ENCODE measurements at regions not wholly inside any gene's neighbourhood (a gene's known extent, or its start where the extent isn't known, plus 50 kb on each side); places are given as distances from the start of the nearest gene placed in this dataset.
A peak's percentile ranks its signal among the peaks of the same experiment; 100 is the strongest.
"Not testable (repeated sequence)": the region's sequence is repeated elsewhere in the genome, so short reads cannot be mapped to it uniquely, and the experiment has no call there.

DNA sequence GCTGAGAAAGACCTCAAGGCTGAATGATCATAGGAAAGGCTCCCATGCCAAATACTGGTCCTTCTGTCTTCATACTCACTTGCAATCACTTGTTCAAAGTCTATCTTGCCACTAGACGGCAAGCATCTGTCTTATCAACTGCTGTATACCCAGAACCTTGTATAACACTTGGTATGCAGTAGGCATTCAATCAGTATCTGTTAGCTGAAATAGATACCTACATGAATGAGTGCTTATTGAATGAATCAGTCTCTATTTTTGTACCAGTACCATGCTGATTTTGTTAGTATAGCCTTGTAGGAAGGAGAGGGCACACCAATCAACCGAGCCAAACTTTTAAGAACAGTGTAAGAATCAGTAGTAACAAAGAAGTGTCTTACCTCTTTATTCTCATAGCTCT lies 80.6 kb downstream of the NIBAN1 start:
- DNase-seq (ENCODE audit: low spot score in 2 of 2) (no peak), ATAC-seq (no peak)
- no peak overlapping the region for H3K27ac Mint-ChIP-seq
- peaks cover 0 to 14% of the 10 kb centered on the region in 2 donors for H3K9me3 Mint-ChIP-seq
- H3K36me3 Mint-ChIP-seq: peaks cover 0 to 34% of the 10 kb centered on the region in 2 donors

DNA sequence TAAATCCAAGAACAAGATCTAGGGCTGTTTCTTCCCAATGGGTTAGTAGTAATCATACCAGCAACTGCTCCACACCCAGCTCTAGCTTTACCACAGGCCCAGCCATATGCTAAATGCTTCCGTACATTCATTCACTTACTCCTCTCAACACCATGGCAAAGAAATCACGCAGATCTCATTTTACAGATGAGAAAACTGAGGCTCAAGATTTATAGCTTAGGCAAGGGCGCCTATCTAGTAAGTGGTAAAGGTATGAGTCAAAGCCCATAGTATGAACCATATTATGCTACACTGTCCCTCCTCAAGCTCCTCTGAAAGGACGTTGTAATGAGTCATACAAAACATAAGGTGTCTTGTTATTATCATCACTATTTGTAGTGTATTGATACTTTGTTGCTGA lies 82.2 kb downstream of the NIBAN1 start:
- Mint-ChIP-seq H3K36me3 (peaks cover 0 to 22% of the 10 kb centered on the region in 2 donors), H3K9me3 (peaks cover 0 to 6% of the 10 kb centered on the region in 2 donors), H3K27ac (peak overlapping the region; percentile 27 to 44)
- DNase-seq (ENCODE audit: low spot score in 2 of 2) (no peak), ATAC-seq (peak; percentile 76)

DNA sequence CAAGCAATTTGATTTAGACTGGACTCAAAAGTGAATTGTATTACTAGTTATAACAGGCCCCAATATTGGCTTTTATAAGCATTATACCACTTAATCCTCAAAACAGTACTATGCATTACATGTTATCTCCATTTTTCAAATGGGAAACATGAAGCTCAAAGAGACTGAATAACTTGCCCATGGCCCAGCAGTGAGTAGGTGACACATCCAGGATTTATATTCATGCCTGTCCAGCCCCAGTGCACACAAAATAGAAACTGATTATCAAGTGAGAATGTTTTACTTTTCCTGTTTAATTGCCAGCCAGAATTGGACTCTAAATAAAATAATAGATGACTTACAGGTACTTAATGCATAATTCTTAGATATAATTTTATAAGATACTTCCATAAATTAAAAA lies 82.9 kb downstream of the NIBAN1 start:
- peaks cover 0 to 6% of the 10 kb centered on the region in 2 donors for H3K9me3 Mint-ChIP-seq
- ATAC-seq (no peak), DNase-seq (ENCODE audit: low spot score in 2 of 2) (no peak)
- peak overlapping the region; percentile 92 to 99 for H3K27ac Mint-ChIP-seq
- H3K36me3 Mint-ChIP-seq: peaks cover 0 to 18% of the 10 kb centered on the region in 2 donors

DNA sequence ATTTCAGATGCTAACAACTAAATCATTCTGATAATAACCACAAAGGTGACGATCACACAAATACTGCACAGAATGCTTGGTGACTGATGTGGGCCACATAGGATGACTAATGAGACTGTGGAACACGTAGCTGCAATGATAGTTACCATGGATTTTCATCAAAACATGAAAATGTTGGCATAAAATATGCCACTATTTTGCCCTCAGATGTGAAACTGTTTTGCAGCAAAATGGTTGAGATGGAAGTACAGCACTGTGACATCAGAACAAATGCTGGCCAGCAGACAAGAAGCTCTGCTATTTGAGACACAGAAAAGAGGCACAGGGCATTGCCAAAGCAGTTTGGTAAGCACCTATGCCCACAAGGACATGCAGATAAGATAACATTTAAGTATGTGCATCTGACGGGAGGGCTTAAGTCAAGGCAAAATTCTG lies 83.8 kb downstream of the NIBAN1 start:
- Mint-ChIP-seq H3K27ac (peak overlapping the region; percentile 92 to 99), H3K36me3 (peaks cover 0 to 18% of the 10 kb centered on the region in 2 donors)
- DNase-seq (ENCODE audit: low spot score in 2 of 2): peak in 1 of 2 donors; percentile 46

GRCh38 chr1:184889902-184890301 lies 84.4 kb downstream of the NIBAN1 start:
- peaks cover 0 to 18% of the 10 kb centered on the region in 2 donors for H3K36me3 Mint-ChIP-seq
- no peak for DNase-seq (ENCODE audit: low spot score in 2 of 2)
- peak overlapping the region; percentile 92 to 99 for H3K27ac Mint-ChIP-seq
- H3K9me3 Mint-ChIP-seq: peaks cover 0 to 6% of the 10 kb centered on the region in 2 donors
- peak; percentile 12 to 32 for ATAC-seq

More for the DNA sequence above, 83.8 kb downstream of the NIBAN1 start:
- peak; percentile 76 to 81 for ATAC-seq
- H3K9me3 Mint-ChIP-seq: peaks cover 0 to 6% of the 10 kb centered on the region in 2 donors

GRCh38 chr1:184889166-184889565 lies 85.1 kb downstream of the NIBAN1 start:
- Mint-ChIP-seq H3K36me3 (peaks cover 0 to 14% of the 10 kb centered on the region in 2 donors), H3K27ac (peak overlapping the region in 1 of 2 donors; percentile 92), H3K9me3 (peaks cover 0 to 6% of the 10 kb centered on the region in 2 donors)
- DNase-seq (ENCODE audit: low spot score in 2 of 2) (no peak), ATAC-seq (no peak)

DNA sequence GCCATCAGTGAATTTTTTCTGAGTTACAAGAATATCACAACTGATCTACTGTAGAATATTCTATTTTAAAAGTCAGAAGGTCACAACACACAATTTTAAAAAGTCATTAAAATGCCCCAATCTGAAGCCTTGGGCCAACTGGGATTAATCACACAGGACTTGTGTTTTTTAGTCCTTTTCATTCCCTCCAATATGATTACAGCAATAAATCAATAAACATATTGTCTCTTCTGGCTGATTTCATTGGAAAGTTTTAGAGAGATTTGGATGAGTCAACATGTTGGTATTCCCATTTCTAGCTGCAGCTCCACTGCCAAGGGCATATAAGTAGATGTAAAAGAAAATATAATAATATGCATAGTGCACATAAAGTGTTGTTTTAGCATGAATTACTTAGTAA lies 85.8 kb downstream of the NIBAN1 start:
- Mint-ChIP-seq H3K9me3 (no peaks in the 10 kb centered on the region), H3K27ac (no peak overlapping the region), H3K36me3 (peaks cover 0 to 12% of the 10 kb centered on the region in 2 donors)
- ATAC-seq (no peak), DNase-seq (ENCODE audit: low spot score in 2 of 2) (no peak)

DNA sequence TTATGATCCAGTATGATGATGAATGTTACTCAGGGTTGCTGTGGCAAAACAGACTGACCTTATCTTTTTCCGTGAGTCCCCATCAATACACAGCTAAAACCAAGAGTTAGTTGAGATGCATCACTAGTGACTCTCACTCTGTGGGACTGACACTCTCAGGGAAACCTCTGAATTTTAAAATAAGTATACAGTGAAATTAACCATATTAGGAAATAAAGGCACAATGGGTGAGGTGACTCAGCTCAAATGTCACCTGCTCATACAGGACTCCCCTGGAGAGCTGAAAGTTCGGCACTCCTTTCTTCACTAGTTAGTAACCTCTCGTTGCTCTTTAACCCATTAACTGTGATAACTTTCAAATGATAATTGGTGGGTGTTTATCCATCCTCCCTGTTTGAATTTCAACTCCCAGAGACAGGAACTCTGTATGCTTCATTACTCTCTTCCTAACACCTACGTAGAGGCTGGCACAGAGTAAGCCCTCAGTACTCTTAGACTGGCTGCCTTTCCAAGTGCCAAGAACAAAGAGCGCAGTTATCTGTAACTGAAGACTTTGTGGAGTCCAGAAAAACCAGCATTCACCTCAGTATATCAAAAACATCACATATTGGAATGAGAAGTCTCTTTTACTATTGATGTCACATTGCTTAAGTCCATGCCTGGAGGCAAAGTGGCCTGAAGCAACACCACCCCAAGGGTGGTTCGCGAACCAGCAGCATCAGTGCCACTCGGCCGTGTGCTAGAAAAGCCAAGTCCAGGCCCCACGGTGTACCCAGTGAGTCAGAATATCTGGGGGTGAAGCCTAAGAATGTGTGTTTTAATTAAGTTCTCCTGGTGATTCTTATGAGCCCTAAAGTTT lies 91.1 kb downstream of the NIBAN1 start:
- no peak for DNase-seq (ENCODE audit: low spot score in 2 of 2)
- Mint-ChIP-seq H3K9me3 (peaks cover 0 to 10% of the 10 kb centered on the region in 2 donors), H3K36me3 (peaks cover 4 to 38% of the 10 kb centered on the region in 2 donors), H3K27ac (peak overlapping the region; percentile 98 to 99)
- ATAC-seq: peak; percentile 79 to 81

- DNase-seq (ENCODE audit: low spot score in 2 of 2): no peak
- peaks cover 4 to 38% of the 10 kb centered on the region in 2 donors for H3K36me3 Mint-ChIP-seq
- peak overlapping the region; percentile 98 to 99 for H3K27ac Mint-ChIP-seq
- peak; percentile 77 to 86 for ATAC-seq
- peaks cover 0 to 10% of the 10 kb centered on the region in 2 donors for H3K9me3 Mint-ChIP-seq
Observed at GRCh38 chr1:184881941-184882913, 92.1 kb downstream of the NIBAN1 start.

GRCh38 chr1:184879876-184880557 lies 94.3 kb downstream of the NIBAN1 start:
- no peak overlapping the region for H3K27ac Mint-ChIP-seq
- peaks cover 0 to 13% of the 10 kb centered on the region in 2 donors for H3K9me3 Mint-ChIP-seq
- no peak for ATAC-seq
- H3K36me3 Mint-ChIP-seq: peaks cover 4 to 49% of the 10 kb centered on the region in 2 donors
- no peak for DNase-seq (ENCODE audit: low spot score in 2 of 2)

- no peak for DNase-seq (ENCODE audit: low spot score in 2 of 2)
- H3K27ac Mint-ChIP-seq: no peak overlapping the region
- no peak for ATAC-seq
- H3K36me3 Mint-ChIP-seq: peaks cover 4 to 45% of the 10 kb centered on the region in 2 donors
- H3K9me3 Mint-ChIP-seq: peaks cover 0 to 13% of the 10 kb centered on the region in 2 donors
Observed at GRCh38 chr1:184878602-184879001, 95.7 kb downstream of the NIBAN1 start.

- H3K27ac Mint-ChIP-seq: no peak overlapping the region
- no peak for ATAC-seq
- peaks cover 4 to 39% of the 10 kb centered on the region in 2 donors for H3K36me3 Mint-ChIP-seq
Observed at GRCh38 chr1:184878002-184878401, 96.3 kb downstream of the NIBAN1 start.

GRCh38 chr1:184876015-184876414 lies 98.3 kb downstream of the NIBAN1 start:
- peaks cover 0 to 13% of the 10 kb centered on the region in 2 donors for H3K9me3 Mint-ChIP-seq
- DNase-seq (ENCODE audit: low spot score in 2 of 2); H3K27ac Mint-ChIP-seq; ATAC-seq: not testable (repeated sequence)
- H3K36me3 Mint-ChIP-seq: peaks cover 4 to 34% of the 10 kb centered on the region in 2 donors

More at GRCh38 chr1:184878002-184878401, 96.3 kb downstream of the NIBAN1 start:
- peaks cover 0 to 13% of the 10 kb centered on the region in 2 donors for H3K9me3 Mint-ChIP-seq
- no peak for DNase-seq (ENCODE audit: low spot score in 2 of 2)

DNA sequence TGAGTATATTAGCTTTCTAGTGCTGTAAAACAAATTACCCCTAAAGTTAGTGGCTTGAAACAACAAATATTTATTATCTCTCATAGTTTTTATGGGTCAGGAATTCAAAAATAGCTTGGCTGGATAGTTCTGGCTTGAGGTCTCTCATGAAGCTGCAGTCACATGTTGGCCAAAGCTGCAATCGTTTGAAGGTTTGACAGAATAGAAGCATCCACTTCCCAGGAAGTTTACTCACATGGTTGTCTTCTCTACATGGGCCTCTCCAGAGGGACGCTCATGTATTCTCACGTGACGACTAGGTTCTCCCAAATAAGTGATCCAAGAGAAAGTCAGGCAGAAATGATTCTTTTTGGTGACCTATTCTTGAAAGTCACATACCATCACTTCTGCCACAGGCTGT lies 99.1 kb downstream of the NIBAN1 start:
- Mint-ChIP-seq H3K36me3 (peaks cover 0 to 26% of the 10 kb centered on the region in 2 donors), H3K27ac (no peak overlapping the region)

DNA sequence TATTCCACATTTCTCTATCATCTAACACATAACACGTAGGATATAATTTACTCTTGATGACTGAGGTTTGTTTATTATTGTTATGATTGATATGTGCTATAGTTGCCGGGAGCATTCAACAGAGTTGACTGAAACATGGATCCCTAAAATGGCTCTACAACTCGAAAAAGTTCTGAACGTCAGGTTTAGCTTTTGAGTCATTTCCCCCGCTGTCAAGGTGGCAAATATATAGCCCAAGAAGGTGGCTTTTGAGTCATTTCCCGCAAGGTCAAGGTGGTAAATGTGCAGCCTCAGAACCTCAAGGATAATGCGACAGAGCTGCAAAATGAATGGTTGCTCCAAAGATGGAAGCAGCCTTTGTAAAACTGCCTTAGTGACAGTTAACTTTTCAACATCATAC lies 104.0 kb downstream of the NIBAN1 start:
- DNase-seq (ENCODE audit: low spot score in 2 of 2) (no peak), ATAC-seq (peak; percentile 17 to 23)
- peaks cover 0 to under 1% of the 10 kb centered on the region in 2 donors for H3K9me3 Mint-ChIP-seq
- peaks cover 0 to 6% of the 10 kb centered on the region in 2 donors for H3K36me3 Mint-ChIP-seq
- H3K27ac Mint-ChIP-seq: peak overlapping the region in 1 of 2 donors; percentile 70

More for the DNA sequence above, 99.1 kb downstream of the NIBAN1 start:
- DNase-seq (ENCODE audit: low spot score in 2 of 2) (no peak), ATAC-seq (no peak)
- peaks cover 0 to 9% of the 10 kb centered on the region in 2 donors for H3K9me3 Mint-ChIP-seq
